Endothelial cell (in vitro differentiated cells): ENCODE measurements at regions not wholly inside any gene's neighbourhood (a gene's known extent, or its start where the extent isn't known, plus 50 kb on each side); places are given as distances from the start of the nearest gene placed in this dataset.

Experiments
- DNase-seq: peaks from one replicate; pipeline ENCODE4 v3.0.0; 2021; ENCODE audit warnings: low spot score
- H3K27ac Mint-ChIP-seq: one replicate; pipeline ENCODE4 v1.8.0; 2021; ENCODE audit warnings: mixed read lengths, inconsistent platforms; ENCODE audit not compliant: unreplicated experiment
- H3K27me3 Mint-ChIP-seq: one replicate; pipeline ENCODE4 v1.8.0; 2021; ENCODE audit warnings: mild to moderate bottlenecking, moderate library complexity, mixed read lengths, inconsistent platforms; ENCODE audit not compliant: unreplicated experiment
- H3K36me3 Mint-ChIP-seq: one replicate; pipeline ENCODE4 v1.8.0; 2021; ENCODE audit warnings: mild to moderate bottlenecking, low read depth, mixed read lengths, inconsistent platforms; ENCODE audit not compliant: unreplicated experiment
- H3K4me1 Mint-ChIP-seq: one replicate; pipeline ENCODE4 v1.8.0; 2021; ENCODE audit warnings: mild to moderate bottlenecking, mixed read lengths, inconsistent platforms; ENCODE audit not compliant: unreplicated experiment
- H3K4me3 Mint-ChIP-seq: one replicate; pipeline ENCODE4 v1.8.0; 2021; ENCODE audit warnings: mild to moderate bottlenecking, mixed read lengths, inconsistent platforms; ENCODE audit not compliant: unreplicated experiment
- H3K9me3 Mint-ChIP-seq: one replicate; pipeline ENCODE4 v1.8.0; 2021; ENCODE audit warnings: mixed read lengths, inconsistent platforms; ENCODE audit not compliant: unreplicated experiment
- CTCF ChIP-seq: fragments of 200-600 bp; sonication (generic); IDR thresholded peaks from one replicate; pipeline ENCODE4 v1.5.0; 2021; ENCODE audit warnings: antibody characterized with exemption; ENCODE audit not compliant: unreplicated experiment

GRCh38 chr17:53106886-53107285, 715.8 kb upstream of the KIF2B start:
- Mint-ChIP-seq H3K36me3 (no peaks in the 10 kb centered on the region), H3K27ac (no peak overlapping the region), H3K27me3 (no peaks in the 10 kb centered on the region), H3K9me3 (no peaks in the 10 kb centered on the region), H3K4me1 (no peaks in the 10 kb centered on the region), H3K4me3 (no peak overlapping the region)
- no peak for TF ChIP-seq CTCF
- no peak for DNase-seq

GRCh38 chr17:53101706-53102105, 721.0 kb upstream of the KIF2B start:
- Mint-ChIP-seq H3K36me3 (no peaks in the 10 kb centered on the region), H3K4me3 (no peak overlapping the region), H3K4me1 (no peaks in the 10 kb centered on the region), H3K27me3 (no peaks in the 10 kb centered on the region), H3K9me3 (no peaks in the 10 kb centered on the region), H3K27ac (no peak overlapping the region)
- no peak for TF ChIP-seq CTCF
- DNase-seq, result no peak

DNA sequence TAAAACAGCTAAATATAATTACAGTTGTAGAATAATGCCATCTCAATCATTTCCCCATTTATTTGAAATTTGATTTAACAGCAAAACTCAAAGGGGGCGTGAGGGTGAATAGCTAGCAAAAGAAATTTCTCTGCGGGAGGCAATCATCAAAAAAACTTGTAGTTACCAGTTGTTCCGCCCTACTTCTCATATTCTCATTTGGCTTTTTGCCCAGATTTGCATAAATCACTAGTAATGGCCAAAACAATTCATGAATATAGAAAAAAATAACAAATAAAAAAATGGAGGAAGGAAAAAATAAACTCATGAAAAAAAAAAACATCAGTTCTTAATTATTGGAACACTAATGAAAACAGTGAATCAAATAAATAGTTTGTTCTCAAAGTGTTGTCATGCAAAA, 722.6 kb upstream of the KIF2B start:
- Mint-ChIP-seq H3K27me3 (no peaks in the 10 kb centered on the region), H3K4me1 (no peaks in the 10 kb centered on the region), H3K27ac (no peak overlapping the region), H3K36me3 (no peaks in the 10 kb centered on the region), H3K9me3 (no peaks in the 10 kb centered on the region), H3K4me3 (no peak overlapping the region)
- TF ChIP-seq CTCF, result no peak
- DNase-seq, result no peak

GRCh38 chr17:53093391-53093790, 729.3 kb upstream of the KIF2B start:
- H3K27ac Mint-ChIP-seq, result no peak overlapping the region
- no peak for TF ChIP-seq CTCF
- H3K36me3 Mint-ChIP-seq, result no peaks in the 10 kb centered on the region
- no peaks in the 10 kb centered on the region for H3K27me3 Mint-ChIP-seq
- H3K4me3 Mint-ChIP-seq, result no peak overlapping the region
- DNase-seq, result no peak
- no peaks in the 10 kb centered on the region for H3K9me3 Mint-ChIP-seq
- H3K4me1 Mint-ChIP-seq, result no peaks in the 10 kb centered on the region

DNA sequence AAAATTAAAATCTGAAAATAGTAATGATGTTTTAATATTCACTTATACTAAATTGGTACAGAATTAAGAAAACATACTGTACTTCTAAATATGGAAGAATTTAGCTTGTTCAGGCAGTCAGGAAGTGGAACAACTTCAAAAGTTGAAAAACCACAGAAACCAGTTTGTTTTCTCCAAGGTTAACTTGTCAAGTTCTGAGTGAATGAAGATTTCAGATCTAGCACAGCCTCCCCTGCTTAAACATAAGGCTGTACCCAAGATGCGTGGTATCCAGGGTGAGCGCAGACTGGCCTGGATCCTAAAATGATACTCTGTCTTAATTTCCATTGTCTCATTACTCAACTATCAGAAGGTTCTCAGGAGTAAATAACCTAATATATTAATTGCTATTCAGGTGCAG, 730.7 kb upstream of the KIF2B start:
- H3K36me3 Mint-ChIP-seq, result no peaks in the 10 kb centered on the region
- no peaks in the 10 kb centered on the region for H3K4me1 Mint-ChIP-seq
- H3K4me3 Mint-ChIP-seq, result no peak overlapping the region
- no peak for DNase-seq
- no peaks in the 10 kb centered on the region for H3K27me3 Mint-ChIP-seq
- no peaks in the 10 kb centered on the region for H3K9me3 Mint-ChIP-seq
- H3K27ac Mint-ChIP-seq, result no peak overlapping the region
- TF ChIP-seq CTCF, result no peak
